ENCODE measurements at regions not wholly inside any gene's neighbourhood (a gene's known extent, or its start where the extent isn't known, plus 50 kb on each side); places are given as distances from the start of the nearest gene placed in this dataset.

GRCh38 chr3:18061737-18062656 is 319.6 kb upstream of the TBC1D5 start:
- H3K4me3 ChIP-seq (ENCODE audit: low read length in 2 of 2), result no peak overlapping the region
- no peaks in the 10 kb centered on the region for H3K4me1 ChIP-seq (ENCODE audit: control insufficient read depth in 2 of 2, insufficient read depth in 2 of 2, low read length in 2 of 2)
- H3K27me3 ChIP-seq (ENCODE audit: control insufficient read depth in 2 of 2, insufficient read depth in 2 of 2, low read length in 2 of 2), result no peaks in the 10 kb centered on the region
- no peak overlapping the region for H3K27ac ChIP-seq (ENCODE audit: low read depth in 2 of 2, low read length in 2 of 2)
- H3K36me3 ChIP-seq (ENCODE audit: control insufficient read depth in 2 of 2, insufficient read depth in 2 of 2, low read length in 2 of 2), result no peaks in the 10 kb centered on the region
- H3K9ac ChIP-seq (ENCODE audit: low read depth in 1 of 2, low read length in 2 of 2), result no peak overlapping the region
- H3K9me3 ChIP-seq (ENCODE audit: control insufficient read depth in 2 of 2, low read length in 2 of 2), result no peaks in the 10 kb centered on the region

GRCh38 chr3:18058666-18059065 is 316.2 kb upstream of the TBC1D5 start:
- Histone ChIP-seq H3K9ac (ENCODE audit: low read depth in 1 of 2, low read length in 2 of 2) (no peak overlapping the region), H3K9me3 (ENCODE audit: control insufficient read depth in 2 of 2, low read length in 2 of 2) (no peaks in the 10 kb centered on the region), H3K27me3 (ENCODE audit: control insufficient read depth in 2 of 2, insufficient read depth in 2 of 2, low read length in 2 of 2) (no peaks in the 10 kb centered on the region), H3K4me1 (ENCODE audit: control insufficient read depth in 2 of 2, insufficient read depth in 2 of 2, low read length in 2 of 2) (no peaks in the 10 kb centered on the region), H3K4me3 (ENCODE audit: low read length in 2 of 2) (no peak overlapping the region), H3K36me3 (ENCODE audit: control insufficient read depth in 2 of 2, insufficient read depth in 2 of 2, low read length in 2 of 2) (no peaks in the 10 kb centered on the region), H3K27ac (ENCODE audit: low read depth in 2 of 2, low read length in 2 of 2) (no peak overlapping the region)

GRCh38 chr3:18057471-18058091 is 315.1 kb upstream of the TBC1D5 start:
- Histone ChIP-seq H3K27ac (ENCODE audit: low read depth in 2 of 2, low read length in 2 of 2) (no peak overlapping the region), H3K9ac (ENCODE audit: low read depth in 1 of 2, low read length in 2 of 2) (no peak overlapping the region), H3K4me3 (ENCODE audit: low read length in 2 of 2) (no peak overlapping the region), H3K9me3 (ENCODE audit: control insufficient read depth in 2 of 2, low read length in 2 of 2) (no peaks in the 10 kb centered on the region), H3K4me1 (ENCODE audit: control insufficient read depth in 2 of 2, insufficient read depth in 2 of 2, low read length in 2 of 2) (no peaks in the 10 kb centered on the region), H3K36me3 (ENCODE audit: control insufficient read depth in 2 of 2, insufficient read depth in 2 of 2, low read length in 2 of 2) (no peaks in the 10 kb centered on the region), H3K27me3 (ENCODE audit: control insufficient read depth in 2 of 2, insufficient read depth in 2 of 2, low read length in 2 of 2) (no peaks in the 10 kb centered on the region)

DNA sequence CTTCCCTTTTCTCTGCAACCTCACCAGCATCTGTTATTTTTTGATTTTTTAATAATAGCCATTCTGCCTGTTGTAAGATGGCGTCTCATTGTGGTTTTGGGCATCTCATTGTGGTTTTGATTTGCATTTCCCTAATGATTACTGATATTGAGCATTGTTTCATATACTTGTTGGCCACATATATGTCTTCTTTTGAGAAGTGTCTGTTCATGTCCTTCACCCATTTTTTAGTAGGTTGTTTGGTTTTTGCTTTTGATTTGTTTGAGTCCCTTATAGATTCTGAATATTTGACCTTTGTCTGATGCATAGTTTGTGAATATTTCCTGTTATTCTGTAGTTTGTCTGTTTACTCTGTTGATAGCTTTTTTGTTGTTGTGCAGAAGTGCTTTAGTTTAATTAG is 312.2 kb upstream of the TBC1D5 start:
- no peaks in the 10 kb centered on the region for H3K36me3 ChIP-seq (ENCODE audit: control insufficient read depth in 2 of 2, insufficient read depth in 2 of 2, low read length in 2 of 2)
- H3K4me3 ChIP-seq (ENCODE audit: low read length in 2 of 2), result no peak overlapping the region
- no peaks in the 10 kb centered on the region for H3K27me3 ChIP-seq (ENCODE audit: control insufficient read depth in 2 of 2, insufficient read depth in 2 of 2, low read length in 2 of 2)
- no peaks in the 10 kb centered on the region for H3K9me3 ChIP-seq (ENCODE audit: control insufficient read depth in 2 of 2, low read length in 2 of 2)
- H3K27ac ChIP-seq (ENCODE audit: low read depth in 2 of 2, low read length in 2 of 2), result no peak overlapping the region
- no peaks in the 10 kb centered on the region for H3K4me1 ChIP-seq (ENCODE audit: control insufficient read depth in 2 of 2, insufficient read depth in 2 of 2, low read length in 2 of 2)
- H3K9ac ChIP-seq (ENCODE audit: low read depth in 1 of 2, low read length in 2 of 2), result no peak overlapping the region

DNA sequence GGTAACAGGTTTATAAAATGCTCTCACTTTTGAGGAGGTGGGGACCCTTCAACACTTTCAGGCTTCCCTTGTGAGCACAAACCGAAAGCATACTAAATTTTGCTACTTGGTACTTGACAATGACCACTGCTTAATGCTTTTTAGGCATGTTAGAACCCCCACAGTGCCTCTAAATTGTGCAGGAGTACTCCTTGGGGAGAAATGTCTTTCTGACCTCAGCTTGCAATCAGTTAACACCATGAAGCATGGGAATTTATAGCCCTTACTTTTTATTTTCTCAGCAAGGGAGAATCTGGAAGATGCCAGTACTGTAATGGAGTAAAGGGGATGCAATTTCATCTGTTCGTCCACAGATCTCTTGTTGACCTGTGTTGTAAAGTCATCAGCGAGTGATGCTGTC is 308.9 kb upstream of the TBC1D5 start:
- no peaks in the 10 kb centered on the region for H3K4me1 ChIP-seq (ENCODE audit: control insufficient read depth in 2 of 2, insufficient read depth in 2 of 2, low read length in 2 of 2)
- H3K27ac ChIP-seq (ENCODE audit: low read depth in 2 of 2, low read length in 2 of 2), result no peak overlapping the region
- H3K9me3 ChIP-seq (ENCODE audit: control insufficient read depth in 2 of 2, low read length in 2 of 2), result no peaks in the 10 kb centered on the region
- no peak overlapping the region for H3K9ac ChIP-seq (ENCODE audit: low read depth in 1 of 2, low read length in 2 of 2)
- H3K36me3 ChIP-seq (ENCODE audit: control insufficient read depth in 2 of 2, insufficient read depth in 2 of 2, low read length in 2 of 2), result no peaks in the 10 kb centered on the region
- no peak overlapping the region for H3K4me3 ChIP-seq (ENCODE audit: low read length in 2 of 2)
- H3K27me3 ChIP-seq (ENCODE audit: control insufficient read depth in 2 of 2, insufficient read depth in 2 of 2, low read length in 2 of 2), result no peaks in the 10 kb centered on the region

DNA sequence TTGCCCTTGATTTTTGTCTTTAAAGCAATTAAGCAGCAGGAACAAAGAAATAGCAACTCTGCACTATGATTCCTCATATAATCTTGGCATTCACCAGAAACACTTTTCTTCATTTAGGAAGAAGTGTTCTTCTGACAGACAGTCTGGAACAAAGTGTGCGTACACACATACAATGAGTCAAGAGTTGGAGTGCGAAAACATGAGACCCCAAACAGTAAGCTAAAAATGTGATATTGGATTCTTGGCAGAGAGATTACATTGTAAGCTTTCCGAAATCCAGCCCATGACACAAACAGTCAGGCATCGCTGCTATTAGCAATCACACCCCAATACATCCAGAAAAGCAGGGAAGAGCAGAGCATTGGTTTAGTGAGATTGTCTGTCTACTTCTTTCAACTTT is 306.7 kb upstream of the TBC1D5 start:
- Histone ChIP-seq H3K4me3 (ENCODE audit: low read length in 2 of 2) (no peak overlapping the region), H3K9me3 (ENCODE audit: control insufficient read depth in 2 of 2, low read length in 2 of 2) (no peaks in the 10 kb centered on the region), H3K36me3 (ENCODE audit: control insufficient read depth in 2 of 2, insufficient read depth in 2 of 2, low read length in 2 of 2) (no peaks in the 10 kb centered on the region), H3K27me3 (ENCODE audit: control insufficient read depth in 2 of 2, insufficient read depth in 2 of 2, low read length in 2 of 2) (no peaks in the 10 kb centered on the region), H3K4me1 (ENCODE audit: control insufficient read depth in 2 of 2, insufficient read depth in 2 of 2, low read length in 2 of 2) (no peaks in the 10 kb centered on the region), H3K27ac (ENCODE audit: low read depth in 2 of 2, low read length in 2 of 2) (no peak overlapping the region), H3K9ac (ENCODE audit: low read depth in 1 of 2, low read length in 2 of 2) (no peak overlapping the region)

DNA sequence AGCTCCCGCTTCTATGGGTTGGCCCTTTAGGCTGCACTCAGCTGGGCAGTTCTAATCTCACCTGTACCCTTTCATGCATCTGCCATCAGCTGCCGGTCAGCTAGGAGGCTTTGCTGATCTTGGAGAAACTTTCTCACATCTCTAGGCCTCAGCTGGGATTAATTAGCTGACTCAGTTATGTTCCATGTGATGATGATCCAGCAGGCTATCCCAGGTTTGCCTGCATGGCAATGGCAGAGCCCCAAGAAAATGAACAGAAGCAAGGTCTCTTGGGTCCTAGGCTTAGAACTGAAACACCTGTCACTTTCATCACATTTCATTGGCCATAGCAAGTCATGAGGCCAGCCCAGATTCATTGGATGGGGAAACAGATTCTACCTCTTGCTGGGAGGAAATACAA is 304.6 kb upstream of the TBC1D5 start:
- Histone ChIP-seq H3K36me3 (ENCODE audit: control insufficient read depth in 2 of 2, insufficient read depth in 2 of 2, low read length in 2 of 2) (no peaks in the 10 kb centered on the region), H3K9ac (ENCODE audit: low read depth in 1 of 2, low read length in 2 of 2) (no peak overlapping the region), H3K27ac (ENCODE audit: low read depth in 2 of 2, low read length in 2 of 2) (no peak overlapping the region), H3K4me3 (ENCODE audit: low read length in 2 of 2) (no peak overlapping the region), H3K9me3 (ENCODE audit: control insufficient read depth in 2 of 2, low read length in 2 of 2) (no peaks in the 10 kb centered on the region), H3K27me3 (ENCODE audit: control insufficient read depth in 2 of 2, insufficient read depth in 2 of 2, low read length in 2 of 2) (no peaks in the 10 kb centered on the region), H3K4me1 (ENCODE audit: control insufficient read depth in 2 of 2, insufficient read depth in 2 of 2, low read length in 2 of 2) (no peaks in the 10 kb centered on the region)

DNA sequence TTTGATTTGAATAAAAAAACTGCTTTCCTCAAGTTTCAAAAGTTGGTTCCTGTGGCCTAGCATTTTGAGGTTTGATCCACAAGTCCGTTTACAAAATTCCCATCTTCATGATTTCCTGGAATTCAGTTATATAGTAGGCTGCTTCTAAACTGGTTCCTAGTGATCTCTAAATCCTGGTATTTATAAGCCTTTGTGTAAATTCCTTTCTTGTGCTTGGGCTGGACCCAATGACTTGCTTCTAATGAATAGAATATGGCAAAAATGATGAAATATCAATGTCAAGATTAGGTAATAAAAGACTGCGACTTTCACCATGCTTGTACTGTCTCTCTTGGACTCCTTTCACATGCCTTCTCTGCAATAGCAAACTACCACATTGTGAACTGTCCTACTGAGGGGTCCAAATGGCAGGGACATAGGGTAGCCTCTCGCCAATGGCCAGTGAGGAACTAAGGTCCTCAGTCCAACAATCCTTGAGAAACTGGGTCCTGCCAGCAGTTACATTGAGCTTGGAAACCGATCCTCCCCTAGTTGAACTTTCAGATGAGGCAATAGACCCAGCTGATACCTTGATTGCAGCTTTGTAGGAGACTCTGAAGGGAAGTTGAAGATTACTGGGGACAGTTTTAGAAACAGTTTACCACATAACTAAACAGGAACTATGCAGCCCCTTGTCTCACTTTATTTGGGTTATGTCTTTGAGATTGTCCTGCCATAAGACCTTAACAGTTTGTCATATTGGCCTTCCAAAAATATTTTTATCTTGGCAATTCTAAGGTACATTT is 303.9 kb upstream of the TBC1D5 start:
- H3K9ac ChIP-seq (ENCODE audit: low read depth in 1 of 2, low read length in 2 of 2), result no peak overlapping the region
- H3K36me3 ChIP-seq (ENCODE audit: control insufficient read depth in 2 of 2, insufficient read depth in 2 of 2, low read length in 2 of 2), result no peaks in the 10 kb centered on the region
- no peaks in the 10 kb centered on the region for H3K27me3 ChIP-seq (ENCODE audit: control insufficient read depth in 2 of 2, insufficient read depth in 2 of 2, low read length in 2 of 2)

DNA sequence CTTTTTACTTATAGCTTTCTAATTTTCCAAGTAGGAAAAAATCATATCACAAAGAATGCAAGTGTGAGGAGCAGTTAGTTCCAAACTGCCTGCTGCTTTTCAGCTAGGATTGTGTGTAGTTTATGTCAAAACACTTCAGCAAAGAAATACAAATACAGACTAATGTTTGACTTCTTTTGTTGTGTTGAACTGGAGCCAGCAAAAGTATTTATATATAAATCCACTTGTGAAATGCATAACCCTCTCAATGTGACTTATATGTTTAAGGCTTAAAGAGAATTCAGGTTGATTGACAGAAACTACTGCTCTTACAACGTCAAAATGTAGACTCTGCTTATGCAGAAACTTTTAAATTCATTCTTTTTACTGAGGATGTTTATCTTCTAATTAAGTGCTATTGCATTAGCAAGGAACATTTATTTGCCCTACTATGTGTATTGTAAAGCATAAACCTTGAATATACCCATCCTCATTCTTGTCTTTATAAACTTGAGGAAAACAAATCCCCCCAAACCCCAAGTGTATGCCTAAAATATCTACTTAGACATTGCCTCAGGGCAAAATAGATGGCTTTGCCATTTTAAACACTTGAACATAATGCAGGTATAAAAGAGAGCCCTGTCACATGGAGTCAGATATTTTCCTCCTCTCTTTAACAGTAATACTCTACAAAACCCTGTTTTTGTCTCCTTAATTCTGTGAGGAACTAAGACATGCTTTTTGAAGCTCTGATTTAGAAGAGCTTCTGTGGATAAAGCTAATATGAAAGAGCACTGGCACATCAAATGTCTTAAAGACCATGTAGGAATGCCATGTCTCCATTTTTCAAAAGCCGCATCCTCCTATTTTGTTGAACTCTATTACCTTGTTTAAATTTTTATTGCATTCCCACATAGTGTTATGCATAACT is 302.8 kb upstream of the TBC1D5 start:
- Histone ChIP-seq H3K9ac (ENCODE audit: low read depth in 1 of 2, low read length in 2 of 2) (no peak overlapping the region), H3K9me3 (ENCODE audit: control insufficient read depth in 2 of 2, low read length in 2 of 2) (no peaks in the 10 kb centered on the region), H3K36me3 (ENCODE audit: control insufficient read depth in 2 of 2, insufficient read depth in 2 of 2, low read length in 2 of 2) (no peaks in the 10 kb centered on the region), H3K4me1 (ENCODE audit: control insufficient read depth in 2 of 2, insufficient read depth in 2 of 2, low read length in 2 of 2) (no peaks in the 10 kb centered on the region), H3K4me3 (ENCODE audit: low read length in 2 of 2) (no peak overlapping the region), H3K27me3 (ENCODE audit: control insufficient read depth in 2 of 2, insufficient read depth in 2 of 2, low read length in 2 of 2) (no peaks in the 10 kb centered on the region), H3K27ac (ENCODE audit: low read depth in 2 of 2, low read length in 2 of 2) (no peak overlapping the region)

More for the DNA sequence above, 303.9 kb upstream of the TBC1D5 start:
- Histone ChIP-seq H3K4me3 (ENCODE audit: low read length in 2 of 2) (no peak overlapping the region), H3K27ac (ENCODE audit: low read depth in 2 of 2, low read length in 2 of 2) (no peak overlapping the region), H3K9me3 (ENCODE audit: control insufficient read depth in 2 of 2, low read length in 2 of 2) (no peaks in the 10 kb centered on the region), H3K4me1 (ENCODE audit: control insufficient read depth in 2 of 2, insufficient read depth in 2 of 2, low read length in 2 of 2) (no peaks in the 10 kb centered on the region)

Measured in mucosa of rectum (tissue), 2 donors.